ENCODE measurements at regions not wholly inside any gene's neighbourhood (a gene's known extent, or its start where the extent isn't known, plus 50 kb on each side); places are given as distances from the start of the nearest gene placed in this dataset.

DNA sequence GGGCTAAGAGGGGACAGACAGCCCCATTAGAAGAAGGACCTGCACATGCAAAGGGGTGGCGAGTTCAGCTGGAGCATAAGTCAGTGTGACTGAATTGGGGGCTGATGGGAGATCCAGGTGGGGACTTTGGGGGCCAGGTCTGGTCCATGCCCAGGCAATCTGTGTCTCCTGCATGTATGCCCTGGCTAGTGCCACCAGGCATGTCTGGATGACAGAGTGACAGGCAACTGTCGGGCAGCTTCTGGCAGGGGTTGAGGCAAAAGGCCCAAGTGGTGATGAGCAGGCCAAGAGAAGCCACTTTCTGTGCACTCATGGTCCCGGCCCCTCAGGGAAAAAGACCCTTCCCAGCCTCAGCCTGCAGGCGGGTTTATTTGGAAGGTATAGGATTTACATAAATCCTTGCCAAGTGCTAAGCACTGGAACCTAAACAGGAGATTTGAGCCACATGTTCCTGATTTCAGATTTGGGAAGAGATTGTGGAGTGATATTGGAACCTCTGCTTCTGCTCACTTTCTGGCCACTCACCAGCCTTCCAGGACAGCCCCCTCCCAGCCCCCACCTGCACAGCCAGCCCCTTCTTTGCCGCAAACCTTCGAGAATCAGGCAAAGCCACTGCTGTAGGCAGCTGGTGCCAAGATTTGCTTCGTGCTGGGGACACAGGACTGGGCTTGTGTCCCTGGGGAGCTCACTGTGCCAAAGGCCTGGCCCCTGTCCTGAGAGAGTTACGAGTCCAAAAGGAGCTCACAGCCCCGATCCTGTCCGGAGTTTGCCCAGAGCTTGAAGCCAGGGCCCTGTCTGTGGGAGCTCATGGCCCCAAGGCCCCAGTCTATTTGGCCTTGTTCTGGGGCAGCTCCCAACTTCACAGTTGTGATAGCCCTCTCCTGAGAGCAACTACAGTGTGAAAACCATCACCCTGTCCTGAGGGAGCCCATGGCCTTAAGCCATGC lies 232.5 kb upstream of the RTL1 start:
- TF ChIP-seq, protein P1, sequence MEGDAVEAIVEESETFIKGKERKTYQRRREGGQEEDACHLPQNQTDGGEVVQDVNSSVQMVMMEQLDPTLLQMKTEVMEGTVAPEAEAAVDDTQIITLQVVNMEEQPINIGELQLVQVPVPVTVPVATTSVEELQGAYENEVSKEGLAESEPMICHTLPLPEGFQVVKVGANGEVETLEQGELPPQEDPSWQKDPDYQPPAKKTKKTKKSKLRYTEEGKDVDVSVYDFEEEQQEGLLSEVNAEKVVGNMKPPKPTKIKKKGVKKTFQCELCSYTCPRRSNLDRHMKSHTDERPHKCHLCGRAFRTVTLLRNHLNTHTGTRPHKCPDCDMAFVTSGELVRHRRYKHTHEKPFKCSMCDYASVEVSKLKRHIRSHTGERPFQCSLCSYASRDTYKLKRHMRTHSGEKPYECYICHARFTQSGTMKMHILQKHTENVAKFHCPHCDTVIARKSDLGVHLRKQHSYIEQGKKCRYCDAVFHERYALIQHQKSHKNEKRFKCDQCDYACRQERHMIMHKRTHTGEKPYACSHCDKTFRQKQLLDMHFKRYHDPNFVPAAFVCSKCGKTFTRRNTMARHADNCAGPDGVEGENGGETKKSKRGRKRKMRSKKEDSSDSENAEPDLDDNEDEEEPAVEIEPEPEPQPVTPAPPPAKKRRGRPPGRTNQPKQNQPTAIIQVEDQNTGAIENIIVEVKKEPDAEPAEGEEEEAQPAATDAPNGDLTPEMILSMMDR (conservative IDR thresholded peaks at IDR 0.05; ENCODE audit: low read depth in 2 of 2): no peak
- TF ChIP-seq, protein P2, sequence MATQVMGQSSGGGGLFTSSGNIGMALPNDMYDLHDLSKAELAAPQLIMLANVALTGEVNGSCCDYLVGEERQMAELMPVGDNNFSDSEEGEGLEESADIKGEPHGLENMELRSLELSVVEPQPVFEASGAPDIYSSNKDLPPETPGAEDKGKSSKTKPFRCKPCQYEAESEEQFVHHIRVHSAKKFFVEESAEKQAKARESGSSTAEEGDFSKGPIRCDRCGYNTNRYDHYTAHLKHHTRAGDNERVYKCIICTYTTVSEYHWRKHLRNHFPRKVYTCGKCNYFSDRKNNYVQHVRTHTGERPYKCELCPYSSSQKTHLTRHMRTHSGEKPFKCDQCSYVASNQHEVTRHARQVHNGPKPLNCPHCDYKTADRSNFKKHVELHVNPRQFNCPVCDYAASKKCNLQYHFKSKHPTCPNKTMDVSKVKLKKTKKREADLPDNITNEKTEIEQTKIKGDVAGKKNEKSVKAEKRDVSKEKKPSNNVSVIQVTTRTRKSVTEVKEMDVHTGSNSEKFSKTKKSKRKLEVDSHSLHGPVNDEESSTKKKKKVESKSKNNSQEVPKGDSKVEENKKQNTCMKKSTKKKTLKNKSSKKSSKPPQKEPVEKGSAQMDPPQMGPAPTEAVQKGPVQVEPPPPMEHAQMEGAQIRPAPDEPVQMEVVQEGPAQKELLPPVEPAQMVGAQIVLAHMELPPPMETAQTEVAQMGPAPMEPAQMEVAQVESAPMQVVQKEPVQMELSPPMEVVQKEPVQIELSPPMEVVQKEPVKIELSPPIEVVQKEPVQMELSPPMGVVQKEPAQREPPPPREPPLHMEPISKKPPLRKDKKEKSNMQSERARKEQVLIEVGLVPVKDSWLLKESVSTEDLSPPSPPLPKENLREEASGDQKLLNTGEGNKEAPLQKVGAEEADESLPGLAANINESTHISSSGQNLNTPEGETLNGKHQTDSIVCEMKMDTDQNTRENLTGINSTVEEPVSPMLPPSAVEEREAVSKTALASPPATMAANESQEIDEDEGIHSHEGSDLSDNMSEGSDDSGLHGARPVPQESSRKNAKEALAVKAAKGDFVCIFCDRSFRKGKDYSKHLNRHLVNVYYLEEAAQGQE (IDR thresholded peaks at IDR 0.05; ENCODE audit: unreplicated experiment): no peak
- no peak for TF ChIP-seq EZH2 (IDR thresholded peaks at IDR 0.05; ENCODE audit: low read depth, unreplicated experiment)
- no peak for TF ChIP-seq POLR2AphosphoS5 (IDR thresholded peaks at IDR 0.05; ENCODE audit: low read depth)
- no peak for TF ChIP-seq ZNF331 (CRISPR knock-in tag; IDR thresholded peaks at IDR 0.05; ENCODE audit: low read depth)
- TF ChIP-seq, protein P3, sequence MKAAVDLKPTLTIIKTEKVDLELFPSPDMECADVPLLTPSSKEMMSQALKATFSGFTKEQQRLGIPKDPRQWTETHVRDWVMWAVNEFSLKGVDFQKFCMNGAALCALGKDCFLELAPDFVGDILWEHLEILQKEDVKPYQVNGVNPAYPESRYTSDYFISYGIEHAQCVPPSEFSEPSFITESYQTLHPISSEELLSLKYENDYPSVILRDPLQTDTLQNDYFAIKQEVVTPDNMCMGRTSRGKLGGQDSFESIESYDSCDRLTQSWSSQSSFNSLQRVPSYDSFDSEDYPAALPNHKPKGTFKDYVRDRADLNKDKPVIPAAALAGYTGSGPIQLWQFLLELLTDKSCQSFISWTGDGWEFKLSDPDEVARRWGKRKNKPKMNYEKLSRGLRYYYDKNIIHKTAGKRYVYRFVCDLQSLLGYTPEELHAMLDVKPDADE (IDR thresholded peaks at IDR 0.05): no peak
- TF ChIP-seq EZH2phosphoT487 (IDR thresholded peaks at IDR 0.05; ENCODE audit: unreplicated experiment): no peak
- no peak for TF ChIP-seq JUNB (IDR thresholded peaks at IDR 0.05; ENCODE audit: unreplicated experiment)
